Neural cell (in vitro differentiated cells): ENCODE measurements at regions not wholly inside any gene's neighbourhood (a gene's known extent, or its start where the extent isn't known, plus 50 kb on each side); places are given as distances from the start of the nearest gene placed in this dataset.

Experiments used
- H2AFZ ChIP-seq: fragments of 200-600, 300-800 bp; sonication (generic), shearing (Covaris generic); 2 replicates; pipeline ENCODE4 v1.6.0; 2014; ENCODE audit warnings: low read depth, mild to moderate bottlenecking, antibody characterized with exemption, low read length, moderate library complexity
- H3F3A ChIP-seq: fragments of 200-600 bp; shearing (Covaris generic); 2 replicates; pipeline ENCODE4 v1.6.1; 2016; ENCODE audit warnings: mild to moderate bottlenecking, moderate library complexity, mixed read lengths, antibody characterized with exemption, low read length; ENCODE audit not compliant: insufficient read depth, poor library complexity, severe bottlenecking
- H3K27ac ChIP-seq: fragments of 200-600, 300-800 bp; sonication (generic), shearing (Covaris generic); 2 replicates; pipeline ENCODE4 v1.5.1; 2014; ENCODE audit warnings: mild to moderate bottlenecking, low read length, moderate library complexity
- H3K27me3 ChIP-seq: fragments of 300-800, 200-600 bp; sonication (generic), shearing (Covaris generic); 2 replicates; pipeline ENCODE4 v1.6.0; 2014; ENCODE audit warnings: mild to moderate bottlenecking, low read depth, low read length, moderate library complexity; ENCODE audit not compliant: insufficient read depth
- H3K36me3 ChIP-seq: fragments of 300-800, 200-600 bp; sonication (generic), shearing (Covaris generic); 2 replicates; pipeline ENCODE4 v1.5.1; 2014; ENCODE audit warnings: mild to moderate bottlenecking, antibody characterized with exemption, low read length, moderate library complexity; ENCODE audit not compliant: insufficient read depth
- H3K4me2 ChIP-seq: fragments of 300-800, 200-600 bp; sonication (generic), shearing (Covaris generic); 2 replicates; pipeline ENCODE4 v1.6.0; 2014; ENCODE audit warnings: mild to moderate bottlenecking, low read length
- H3K4me3 ChIP-seq: fragments of 300-800, 200-600 bp; sonication (generic), shearing (Covaris generic); 2 replicates; pipeline ENCODE4 v1.5.1; 2014; ENCODE audit warnings: mild to moderate bottlenecking, low read length, moderate library complexity
- H3K79me2 ChIP-seq: fragments of 200-600 bp; shearing (Covaris generic); replicated peaks from 2 replicates; pipeline ENCODE4 v1.6.0; 2014; ENCODE audit warnings: mild to moderate bottlenecking, low read length, moderate library complexity; ENCODE audit not compliant: insufficient read depth
- H3K9ac ChIP-seq: fragments of 300-800, 200-600 bp; sonication (generic), shearing (Covaris generic); 2 replicates; pipeline ENCODE4 v1.6.1; 2016; ENCODE audit warnings: mild to moderate bottlenecking, low read length, mixed read lengths
- H3K9me2 ChIP-seq: fragments of 200-600 bp; shearing (Covaris generic); 2 replicates; pipeline ENCODE4 v1.6.1; 2016; ENCODE audit warnings: mild to moderate bottlenecking, low read length, mixed read lengths; ENCODE audit not compliant: insufficient read depth
- H3K9me3 ChIP-seq: fragments of 200-600, 300-800 bp; sonication (generic), shearing (Covaris generic); 2 replicates; pipeline ENCODE4 v1.6.1; 2016; ENCODE audit warnings: mild to moderate bottlenecking, mixed run types, low read length, moderate library complexity, mixed read lengths
- H4K20me1 ChIP-seq: fragments of 200-600 bp; shearing (Covaris generic); 2 replicates; pipeline ENCODE4 v1.6.1; 2016; ENCODE audit warnings: mild to moderate bottlenecking, mixed run types; ENCODE audit not compliant: insufficient read depth
- CTCF ChIP-seq: fragments of 450-650 bp; IDR thresholded peaks from 2 replicates; pipeline ENCODE4 v1.5.1; 2014; ENCODE audit warnings: antibody characterized with exemption, mild to moderate bottlenecking, moderate library complexity; ENCODE audit not compliant: poor library complexity, severe bottlenecking
- EP300 ChIP-seq: fragments of 450-650 bp; conservative IDR thresholded peaks from 2 replicates; pipeline ENCODE4 v1.6.1; 2014; ENCODE audit warnings: antibody characterized with exemption, mild to moderate bottlenecking, moderate library complexity; ENCODE audit not compliant: poor library complexity, severe bottlenecking
- EZH2 ChIP-seq: fragments of 200-600, 300-800 bp; shearing (Covaris generic), sonication (generic); IDR thresholded peaks from 2 replicates; pipeline ENCODE4 v1.6.1; 2014; ENCODE audit warnings: antibody characterized with exemption, low read length, borderline replicate concordance, mild to moderate bottlenecking; ENCODE audit not compliant: insufficient read depth, poor library complexity, severe bottlenecking
- MXI1 ChIP-seq: fragments of 450-650 bp; conservative IDR thresholded peaks from 2 replicates; pipeline ENCODE4 v1.6.1; 2014; ENCODE audit warnings: antibody characterized with exemption, mild to moderate bottlenecking; ENCODE audit not compliant: poor library complexity, severe bottlenecking
- POLR2AphosphoS5 ChIP-seq: IDR thresholded peaks from 2 replicates; pipeline ENCODE4 v1.6.1; 2012
- RAD21 ChIP-seq: fragments of 450-650 bp; conservative IDR thresholded peaks from 2 replicates; pipeline ENCODE4 v1.6.1; 2014; ENCODE audit warnings: antibody characterized with exemption, mild to moderate bottlenecking, moderate library complexity
- REST ChIP-seq: IDR thresholded peaks from 2 replicates; pipeline ENCODE4 v1.6.1; 2012; ENCODE audit warnings: borderline replicate concordance
- SMC3 ChIP-seq: fragments of 450-650 bp; conservative IDR thresholded peaks from 2 replicates; pipeline ENCODE4 v1.6.1; 2014; ENCODE audit warnings: antibody characterized with exemption, mild to moderate bottlenecking, moderate library complexity; ENCODE audit not compliant: poor library complexity
- TAF1 ChIP-seq: IDR thresholded peaks from 2 replicates; pipeline ENCODE4 v1.6.1; 2012; ENCODE audit warnings: low read depth

GRCh38 chr1:4224684-4225467, 324.8 kb upstream of the C1orf174 start:
- no peaks in the 10 kb centered on the region for H3K27me3 ChIP-seq
- no peaks in the 10 kb centered on the region for H4K20me1 ChIP-seq
- no peak overlapping the region for H3K4me3 ChIP-seq
- H2AFZ ChIP-seq = no peak overlapping the region
- H3K27ac ChIP-seq = no peak overlapping the region
- no peak overlapping the region for H3K9ac ChIP-seq
- no peaks in the 10 kb centered on the region for H3K9me3 ChIP-seq
- no peak overlapping the region for H3K4me2 ChIP-seq
- H3K9me2 ChIP-seq = no peaks in the 10 kb centered on the region
- no peaks in the 10 kb centered on the region for H3F3A ChIP-seq
- H3K79me2 ChIP-seq = no peaks in the 10 kb centered on the region
- no peak for TF ChIP-seq RAD21
- no peak for TF ChIP-seq POLR2AphosphoS5
- no peak for TF ChIP-seq EZH2
- no peak for TF ChIP-seq SMC3
- TF ChIP-seq TAF1 = no peak
- no peak for TF ChIP-seq MXI1
- TF ChIP-seq EP300 = no peak
- no peak for TF ChIP-seq REST
- TF ChIP-seq CTCF = no peak
- H3K36me3 ChIP-seq = no peaks in the 10 kb centered on the region

- H4K20me1 ChIP-seq = no peaks in the 10 kb centered on the region
- no peak overlapping the region for H3K9ac ChIP-seq
- H3K4me3 ChIP-seq = no peak overlapping the region
- H3K27ac ChIP-seq = no peak overlapping the region
- no peaks in the 10 kb centered on the region for H3K9me2 ChIP-seq
- H3K4me2 ChIP-seq = no peak overlapping the region
- no peaks in the 10 kb centered on the region for H3K27me3 ChIP-seq
- H3K36me3 ChIP-seq = no peaks in the 10 kb centered on the region
- no peak overlapping the region for H2AFZ ChIP-seq
- no peaks in the 10 kb centered on the region for H3F3A ChIP-seq
- H3K9me3 ChIP-seq = no peaks in the 10 kb centered on the region
- H3K79me2 ChIP-seq = no peaks in the 10 kb centered on the region
- TF ChIP-seq SMC3 = no peak
- no peak for TF ChIP-seq POLR2AphosphoS5
- no peak for TF ChIP-seq TAF1
- TF ChIP-seq MXI1 = no peak
- TF ChIP-seq RAD21 = no peak
- TF ChIP-seq CTCF = no peak
- TF ChIP-seq EP300 = no peak
- TF ChIP-seq REST = no peak
- no peak for TF ChIP-seq EZH2
Measured at GRCh38 chr1:4227986-4228385, 327.9 kb upstream of the C1orf174 start.
